Endothelial cell of umbilical vein (primary cell): ENCODE measurements at regions not wholly inside any gene's neighbourhood (a gene's known extent, or its start where the extent isn't known, plus 50 kb on each side); places are given as distances from the start of the nearest gene placed in this dataset.

Source experiments
- BruUV-seq: library from RNA; stranded (reverse); fragments of 400-500 nt; replicated peaks from 2 replicates; lab custom pipeline; 2021; lab: Mats Ljungman, UMichigan
- CTCF ChIA-PET: fragments of 300-600, 350-600 bp; sonication (Branson Sonifier 250); formaldehyde crosslinking; loops from one replicate; lab custom pipeline; 2021; ENCODE audit warnings: antibody characterized with exemption, inconsistent platforms; lab: Charles Lee
- POLR2A ChIA-PET: fragments of 300-600, 350-600 bp; sonication (Branson Sonifier 250); formaldehyde crosslinking; loops from one replicate; lab custom pipeline; 2021; ENCODE audit warnings: antibody characterized with exemption, inconsistent platforms; lab: Charles Lee
- DNase-seq: peaks from one replicate; pipeline ENCODE4 v3.0.0-alpha.2; 2011; ENCODE audit warnings: low read depth, low spot score
- FAIRE-seq: peaks from 2 replicates; lab custom pipeline; 2011; peaks lifted over from hg19 to GRCh38; lab: Jason Lieb, UNC
- H2AFZ ChIP-seq: 2 replicates; pipeline ENCODE4 v1.6.0; 2012; ENCODE audit warnings: low read depth, low read length, control low read depth, inconsistent platforms
- H3K27ac ChIP-seq: 2 replicates; pipeline ENCODE4 v1.5.1; 2011; ENCODE audit warnings: low read depth, mild to moderate bottlenecking, control low read depth, low read length, moderate library complexity; ENCODE audit not compliant: insufficient read depth
- H3K27me3 ChIP-seq, 2 experiments: 2 replicates each; pipeline versions ENCODE4 v1.6.0 to v1.6.1; 2011; ENCODE audit warnings: low read length in 2 of 2, mixed read lengths in 1 of 2; ENCODE audit not compliant: control insufficient read depth in 2 of 2, insufficient read depth in 2 of 2
- H3K36me3 ChIP-seq, 2 experiments: 2 replicates in 1 of 2; 3 replicates in 1 of 2; pipeline ENCODE4 v1.5.1; 2011; ENCODE audit warnings: low read length in 2 of 2, mild to moderate bottlenecking in 1 of 2, moderate library complexity in 1 of 2; ENCODE audit not compliant: control insufficient read depth in 2 of 2, insufficient read depth in 2 of 2; ENCODE audit errors: extremely low read depth in 1 of 2
- H3K4me1 ChIP-seq: 3 replicates; pipeline ENCODE4 v1.5.1; 2011; ENCODE audit warnings: mild to moderate bottlenecking, low read length; ENCODE audit not compliant: control insufficient read depth, insufficient read depth; ENCODE audit errors: extremely low read depth
- H3K4me2 ChIP-seq: 2 replicates; pipeline ENCODE4 v1.6.1; 2011; ENCODE audit warnings: low read length, control low read depth, mixed read lengths; ENCODE audit not compliant: insufficient read depth
- H3K4me3 ChIP-seq, 3 experiments: fragments of 200-600 bp in 1 of 3; sonication (generic), shearing (Covaris generic) in 1 of 3; replicated peaks in 1 of 3; 2 replicates each; pipeline ENCODE4 v1.5.1; 2011 to 2016; ENCODE audit warnings: control low read depth in 3 of 3, low read length in 3 of 3, mild to moderate bottlenecking in 2 of 3, inconsistent platforms in 1 of 3, low read depth in 1 of 3, moderate library complexity in 1 of 3; ENCODE audit not compliant: insufficient read depth in 1 of 3
- H3K79me2 ChIP-seq: 2 replicates; pipeline ENCODE4 v1.6.0; 2012; ENCODE audit warnings: low read length, inconsistent platforms; ENCODE audit not compliant: control insufficient read depth, insufficient read depth
- H3K9ac ChIP-seq: replicated peaks from 2 replicates; pipeline ENCODE3; 2011; ENCODE audit warnings: low read length, control low read depth; ENCODE audit not compliant: insufficient read depth; ENCODE audit errors: extremely low read depth
- H3K9me1 ChIP-seq: replicated peaks from 3 replicates; pipeline ENCODE4 v1.6.0; 2011; ENCODE audit warnings: mild to moderate bottlenecking, low read length; ENCODE audit not compliant: control insufficient read depth, insufficient read depth; ENCODE audit errors: extremely low read depth
- H3K9me3 ChIP-seq: replicated peaks from 2 replicates; pipeline ENCODE4 v1.5.1; 2012; ENCODE audit warnings: low read length, inconsistent platforms; ENCODE audit not compliant: control insufficient read depth, insufficient read depth
- H4K20me1 ChIP-seq: replicated peaks from 2 replicates; pipeline ENCODE3; 2011; ENCODE audit warnings: mild to moderate bottlenecking, low read length; ENCODE audit not compliant: control insufficient read depth, insufficient read depth; ENCODE audit errors: extremely low read depth
- EZH2 ChIP-seq: IDR thresholded peaks from 2 replicates; pipeline ENCODE4 v1.6.1; 2012; ENCODE audit warnings: borderline replicate concordance, low read depth, mild to moderate bottlenecking, moderate library complexity, low read length, inconsistent platforms; ENCODE audit not compliant: severe bottlenecking
- FOS ChIP-seq: IDR thresholded peaks from 2 replicates; pipeline ENCODE4 v1.6.1; 2011; ENCODE audit warnings: mild to moderate bottlenecking, low read length, moderate library complexity, borderline replicate concordance; ENCODE audit not compliant: insufficient read depth
- GATA2 ChIP-seq: IDR thresholded peaks from 2 replicates; pipeline ENCODE4 v1.7.0; 2011; ENCODE audit warnings: low read depth, mild to moderate bottlenecking, moderate library complexity, mixed read lengths, low read length; ENCODE audit not compliant: insufficient read length, insufficient read depth
- JUN ChIP-seq: IDR thresholded peaks from 2 replicates; pipeline ENCODE4 v1.6.1; 2011; ENCODE audit warnings: borderline replicate concordance, low read depth; ENCODE audit not compliant: insufficient read length, insufficient read depth
- MYC ChIP-seq: IDR thresholded peaks from one replicate; pipeline ENCODE4 v1.6.1; 2011; ENCODE audit warnings: mild to moderate bottlenecking, low read depth, low read length
- POLR2A ChIP-seq: IDR thresholded peaks from 2 replicates; pipeline ENCODE4 v1.6.1; 2012; ENCODE audit warnings: low read depth, mild to moderate bottlenecking, control low read depth, low read length
- POLR2AphosphoS5 ChIP-seq: IDR thresholded peaks from 2 replicates; pipeline ENCODE4 v1.6.1; 2012; ENCODE audit warnings: low read depth, mild to moderate bottlenecking, control low read depth, low read length, moderate library complexity; ENCODE audit not compliant: insufficient read depth
- dilution Hi-C: fragments of 300-500 bp; cut with MboI; formaldehyde crosslinking; loops from one replicate; pipeline ENCODE4 v1.15.0; 2019; ENCODE audit warnings: low sequenced_read_pairs; ENCODE audit not compliant: extremely low pct_ligation_motif_present
- intact Hi-C: fragments of 100-400 bp; cut with micrococcal nuclease; formaldehyde crosslinking; loops from one replicate; pipeline ENCODE4 v1.10.0; 2022
- TF ChIP-seq, protein P1 (sequence below), 2 donors: IDR thresholded peaks; 1 replicate in 1 of 2; 2 replicates in 1 of 2; pipeline ENCODE4 v1.5.1; 2011; ENCODE audit warnings: low read length in 2 of 2, mild to moderate bottlenecking in 2 of 2, moderate library complexity in 2 of 2, control low read depth in 1 of 2, inconsistent platforms in 1 of 2, low read depth in 1 of 2; ENCODE audit not compliant: insufficient read depth in 1 of 2; ENCODE audit errors: extremely low read depth in 1 of 2
- TF ChIP-seq, protein P2 (sequence below): IDR thresholded peaks from 2 replicates; pipeline ENCODE4 v1.6.1; 2011; ENCODE audit not compliant: insufficient read depth, insufficient read length

DNA sequence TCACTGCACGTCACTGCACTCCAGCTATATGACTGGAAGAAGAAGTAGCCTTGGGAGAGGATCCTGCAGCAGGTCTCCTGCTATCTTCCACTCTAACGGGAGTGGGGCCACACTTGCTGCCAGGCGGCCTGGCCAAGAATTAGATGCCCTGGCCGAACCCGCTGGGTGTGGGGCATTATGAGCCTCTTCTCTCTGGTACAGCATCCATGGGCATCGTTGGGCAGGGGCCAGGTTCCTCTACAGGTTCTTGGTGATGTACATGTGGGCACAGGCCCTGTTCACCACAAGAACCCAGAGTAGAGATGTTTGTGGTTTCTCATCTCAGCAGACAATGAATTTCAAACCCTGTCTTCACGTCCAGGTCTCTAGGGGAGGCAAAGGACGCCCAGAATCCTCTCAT, 370.5 kb downstream of the NPHP4 start:
- H3K36me3 ChIP-seq = no peaks in the 10 kb centered on the region
- no peak overlapping the region for H3K4me2 ChIP-seq
- no peaks in the 10 kb centered on the region for H3K79me2 ChIP-seq
- no peaks in the 10 kb centered on the region for H3K9me1 ChIP-seq
- no peak overlapping the region for H3K9ac ChIP-seq
- no peak for DNase-seq
- ChIA-PET POLR2A (no interaction called here), CTCF (no interaction called here)
- H3K27me3 ChIP-seq = no peaks in the 10 kb centered on the region
- no peak overlapping the region for H3K27ac ChIP-seq
- no peak overlapping the region for H3K4me3 ChIP-seq
- peaks cover 3% of the 10 kb centered on the region for H3K9me3 ChIP-seq
- no peak for FAIRE-seq
- no peaks in the 10 kb centered on the region for H3K4me1 ChIP-seq
- H2AFZ ChIP-seq = no peak overlapping the region
- dilution Hi-C loops = no loop called here
- no peaks in the 10 kb centered on the region for H4K20me1 ChIP-seq
- TF ChIP-seq JUN = no peak
- TF ChIP-seq POLR2AphosphoS5 = no peak
- TF ChIP-seq, protein P1, sequence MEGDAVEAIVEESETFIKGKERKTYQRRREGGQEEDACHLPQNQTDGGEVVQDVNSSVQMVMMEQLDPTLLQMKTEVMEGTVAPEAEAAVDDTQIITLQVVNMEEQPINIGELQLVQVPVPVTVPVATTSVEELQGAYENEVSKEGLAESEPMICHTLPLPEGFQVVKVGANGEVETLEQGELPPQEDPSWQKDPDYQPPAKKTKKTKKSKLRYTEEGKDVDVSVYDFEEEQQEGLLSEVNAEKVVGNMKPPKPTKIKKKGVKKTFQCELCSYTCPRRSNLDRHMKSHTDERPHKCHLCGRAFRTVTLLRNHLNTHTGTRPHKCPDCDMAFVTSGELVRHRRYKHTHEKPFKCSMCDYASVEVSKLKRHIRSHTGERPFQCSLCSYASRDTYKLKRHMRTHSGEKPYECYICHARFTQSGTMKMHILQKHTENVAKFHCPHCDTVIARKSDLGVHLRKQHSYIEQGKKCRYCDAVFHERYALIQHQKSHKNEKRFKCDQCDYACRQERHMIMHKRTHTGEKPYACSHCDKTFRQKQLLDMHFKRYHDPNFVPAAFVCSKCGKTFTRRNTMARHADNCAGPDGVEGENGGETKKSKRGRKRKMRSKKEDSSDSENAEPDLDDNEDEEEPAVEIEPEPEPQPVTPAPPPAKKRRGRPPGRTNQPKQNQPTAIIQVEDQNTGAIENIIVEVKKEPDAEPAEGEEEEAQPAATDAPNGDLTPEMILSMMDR (IDR thresholded peaks at IDR 0.05; ENCODE audit: extremely low read depth in 1 of 2, insufficient read depth in 1 of 2, low read depth in 1 of 2, low read length in 2 of 2) = no peak
- TF ChIP-seq GATA2 = no peak
- TF ChIP-seq POLR2A = no peak
- TF ChIP-seq, protein P2, sequence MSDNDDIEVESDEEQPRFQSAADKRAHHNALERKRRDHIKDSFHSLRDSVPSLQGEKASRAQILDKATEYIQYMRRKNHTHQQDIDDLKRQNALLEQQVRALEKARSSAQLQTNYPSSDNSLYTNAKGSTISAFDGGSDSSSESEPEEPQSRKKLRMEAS = no peak
- no peak for TF ChIP-seq EZH2
- no peak for TF ChIP-seq FOS
- no peak for TF ChIP-seq MYC
- no TSS peak for BruUV-seq
- intact Hi-C loops = no loop called here
